DOHH2 (cell line): ENCODE measurements at regions not wholly inside any gene's neighbourhood (a gene's known extent, or its start where the extent isn't known, plus 50 kb on each side); places are given as distances from the start of the nearest gene placed in this dataset.

Experiments
- H3F3A ChIP-seq: fragments of 200-600 bp; sonication (generic), shearing (Covaris generic); 2 replicates; pipeline ENCODE4 v1.6.0; 2016; ENCODE audit warnings: antibody characterized with exemption, mild to moderate bottlenecking; ENCODE audit not compliant: control insufficient read depth, insufficient read depth
- H3K27ac ChIP-seq: fragments of 200-600 bp; sonication (generic); 2 replicates; pipeline ENCODE4 v1.5.1; 2014; ENCODE audit warnings: low read depth, mild to moderate bottlenecking, low read length, moderate library complexity
- H3K27me3 ChIP-seq: fragments of 200-600 bp; sonication (generic); 2 replicates; pipeline ENCODE4 v1.6.1; 2014; ENCODE audit warnings: mild to moderate bottlenecking, low read length, mixed read lengths; ENCODE audit not compliant: control insufficient read depth
- H3K36me3 ChIP-seq: fragments of 200-600 bp; sonication (generic); 2 replicates; pipeline ENCODE4 v1.6.1; 2014; ENCODE audit warnings: mild to moderate bottlenecking, low read length, moderate library complexity, mixed read lengths; ENCODE audit not compliant: control insufficient read depth
- H3K4me1 ChIP-seq: fragments of 200-600 bp; sonication (generic); 2 replicates; pipeline ENCODE4 v1.6.1; 2014; ENCODE audit warnings: mild to moderate bottlenecking, low read length, mixed read lengths; ENCODE audit not compliant: control insufficient read depth
- H3K4me2 ChIP-seq: fragments of 200-600 bp; sonication (generic); 2 replicates; pipeline ENCODE4 v1.6.0; 2014; ENCODE audit warnings: mild to moderate bottlenecking, low read length, moderate library complexity
- H3K4me3 ChIP-seq: fragments of 200-600 bp; sonication (generic); 2 replicates; pipeline ENCODE4 v1.5.1; 2014; ENCODE audit warnings: mild to moderate bottlenecking, low read length, mixed read lengths
- H3K79me2 ChIP-seq: fragments of 200-600 bp; sonication (generic); 2 replicates; pipeline ENCODE4 v1.6.1; 2014; ENCODE audit warnings: mild to moderate bottlenecking, low read length, mixed read lengths; ENCODE audit not compliant: control insufficient read depth
- H3K9me2 ChIP-seq: fragments of 200-600 bp; sonication (generic); replicated peaks from 2 replicates; pipeline ENCODE4 v1.6.1; 2014; ENCODE audit warnings: mild to moderate bottlenecking, low read length, mixed read lengths; ENCODE audit not compliant: control insufficient read depth
- H3K9me3 ChIP-seq: fragments of 200-600 bp; sonication (generic); 2 replicates; pipeline ENCODE4 v1.6.1; 2014; ENCODE audit warnings: antibody characterized with exemption, low read length, mixed read lengths; ENCODE audit not compliant: control insufficient read depth, insufficient read depth
- H4K20me1 ChIP-seq: fragments of 200-600 bp; sonication (generic); 2 replicates; pipeline ENCODE4 v1.6.0; 2014; ENCODE audit warnings: low read depth, mild to moderate bottlenecking, antibody characterized with exemption, low read length, moderate library complexity; ENCODE audit not compliant: control insufficient read depth, insufficient read depth
- EZH2phosphoT487 ChIP-seq: fragments of 200-600 bp; sonication (generic); IDR thresholded peaks from 2 replicates; pipeline ENCODE4 v1.6.1; 2017; ENCODE audit warnings: borderline replicate concordance, mild to moderate bottlenecking, antibody characterized with exemption, low read length, moderate library complexity, mixed read lengths
- TF ChIP-seq, protein P1 (sequence below): fragments of 200-600 bp; sonication (generic); IDR thresholded peaks from one replicate; pipeline ENCODE4 v1.5.1; 2014; ENCODE audit warnings: antibody characterized with exemption, mild to moderate bottlenecking, low read depth, low read length; ENCODE audit not compliant: poor library complexity, severe bottlenecking

DNA sequence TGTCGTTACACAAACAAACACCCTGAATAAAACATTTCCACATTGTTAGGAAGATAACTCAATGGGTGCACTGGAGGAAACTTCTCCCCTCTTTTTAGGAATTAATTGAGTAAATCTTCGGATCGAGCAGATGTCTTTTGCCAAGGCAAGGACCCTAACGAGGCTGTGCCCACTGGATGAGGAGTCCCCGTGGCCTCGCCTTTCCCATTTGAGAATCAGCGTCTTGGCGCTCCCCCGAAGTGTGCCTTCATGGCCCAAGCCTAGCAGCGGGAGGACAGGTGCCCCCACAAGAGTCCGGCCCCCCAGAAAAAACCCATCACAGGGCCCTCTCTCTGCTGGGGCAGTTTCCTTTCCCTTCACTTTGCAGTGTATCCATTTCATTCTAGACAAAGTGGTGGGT lies 246.6 kb downstream of the BCL11B start:
- Histone ChIP-seq H3K9me3 (peaks cover 9% of the 10 kb centered on the region; the same call in 1 of the 2 replicates), H3K36me3 (no peaks in the 10 kb centered on the region), H3K9me2 (no peaks in the 10 kb centered on the region), H4K20me1 (no peaks in the 10 kb centered on the region), H3K4me1 (no peaks in the 10 kb centered on the region), H3K4me3 (no peak overlapping the region), H3K79me2 (no peaks in the 10 kb centered on the region), H3F3A (no peaks in the 10 kb centered on the region), H3K4me2 (no peak overlapping the region), H3K27ac (no peak overlapping the region), H3K27me3 (no peaks in the 10 kb centered on the region)
- TF ChIP-seq, protein P1, sequence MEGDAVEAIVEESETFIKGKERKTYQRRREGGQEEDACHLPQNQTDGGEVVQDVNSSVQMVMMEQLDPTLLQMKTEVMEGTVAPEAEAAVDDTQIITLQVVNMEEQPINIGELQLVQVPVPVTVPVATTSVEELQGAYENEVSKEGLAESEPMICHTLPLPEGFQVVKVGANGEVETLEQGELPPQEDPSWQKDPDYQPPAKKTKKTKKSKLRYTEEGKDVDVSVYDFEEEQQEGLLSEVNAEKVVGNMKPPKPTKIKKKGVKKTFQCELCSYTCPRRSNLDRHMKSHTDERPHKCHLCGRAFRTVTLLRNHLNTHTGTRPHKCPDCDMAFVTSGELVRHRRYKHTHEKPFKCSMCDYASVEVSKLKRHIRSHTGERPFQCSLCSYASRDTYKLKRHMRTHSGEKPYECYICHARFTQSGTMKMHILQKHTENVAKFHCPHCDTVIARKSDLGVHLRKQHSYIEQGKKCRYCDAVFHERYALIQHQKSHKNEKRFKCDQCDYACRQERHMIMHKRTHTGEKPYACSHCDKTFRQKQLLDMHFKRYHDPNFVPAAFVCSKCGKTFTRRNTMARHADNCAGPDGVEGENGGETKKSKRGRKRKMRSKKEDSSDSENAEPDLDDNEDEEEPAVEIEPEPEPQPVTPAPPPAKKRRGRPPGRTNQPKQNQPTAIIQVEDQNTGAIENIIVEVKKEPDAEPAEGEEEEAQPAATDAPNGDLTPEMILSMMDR, result no peak
- no peak for TF ChIP-seq EZH2phosphoT487

DNA sequence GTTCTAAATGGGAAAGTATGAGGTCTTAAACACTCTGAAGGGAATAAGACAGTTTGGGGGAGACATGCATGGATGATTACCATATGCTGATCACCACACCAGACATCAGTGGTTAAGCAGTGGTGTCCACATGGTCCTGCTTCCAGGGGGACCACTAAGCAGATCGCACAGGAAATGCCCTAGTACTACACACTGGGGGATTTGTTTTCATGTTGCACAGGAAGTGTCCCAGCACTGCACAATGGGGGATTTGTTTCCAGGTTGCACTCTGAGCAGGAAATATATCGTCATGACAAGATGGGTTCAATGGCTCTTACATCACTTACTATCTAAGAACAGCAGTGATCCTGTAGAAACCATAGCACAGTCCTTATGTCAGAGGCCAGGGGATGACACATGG lies 245.5 kb downstream of the BCL11B start:
- Histone ChIP-seq H3K9me2 (no peaks in the 10 kb centered on the region), H3K36me3 (no peaks in the 10 kb centered on the region), H3K27ac (no peak overlapping the region), H3F3A (no peaks in the 10 kb centered on the region), H3K9me3 (peaks cover 9% of the 10 kb centered on the region; the same call in 1 of the 2 replicates), H3K79me2 (no peaks in the 10 kb centered on the region), H3K4me3 (no peak overlapping the region), H3K27me3 (no peaks in the 10 kb centered on the region), H3K4me2 (no peak overlapping the region), H4K20me1 (no peaks in the 10 kb centered on the region), H3K4me1 (no peaks in the 10 kb centered on the region)
- TF ChIP-seq EZH2phosphoT487, result no peak
- TF ChIP-seq, protein P1, result no peak

DNA sequence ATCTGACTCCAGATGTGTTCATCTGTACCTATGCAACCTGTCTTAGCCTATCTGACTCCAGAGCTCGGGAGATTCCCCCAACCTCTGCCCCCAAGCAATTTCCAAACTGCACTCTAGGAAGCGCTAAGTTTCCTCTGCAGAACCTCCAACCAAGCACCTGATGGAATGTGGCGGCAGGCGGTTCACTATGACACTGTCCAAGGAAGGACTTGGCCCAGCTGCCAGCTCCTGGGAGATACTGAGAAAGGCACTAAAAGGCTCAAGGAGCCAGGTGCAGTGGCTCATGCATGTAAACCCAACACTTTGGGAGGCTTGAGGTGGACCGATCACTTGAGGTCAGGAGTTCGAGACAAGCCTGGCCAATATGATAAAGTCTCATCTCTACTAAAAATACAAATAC lies 244.0 kb downstream of the BCL11B start:
- H3K9me3 ChIP-seq, result peaks cover 9% of the 10 kb centered on the region; the same call in 1 of the 2 replicates
- no peaks in the 10 kb centered on the region for H3K36me3 ChIP-seq
- H3K27ac ChIP-seq, result no peak overlapping the region
- H4K20me1 ChIP-seq, result no peaks in the 10 kb centered on the region
- H3K9me2 ChIP-seq, result no peaks in the 10 kb centered on the region
- no peaks in the 10 kb centered on the region for H3K27me3 ChIP-seq
- no peaks in the 10 kb centered on the region for H3F3A ChIP-seq
- no peaks in the 10 kb centered on the region for H3K4me1 ChIP-seq
- no peak overlapping the region for H3K4me2 ChIP-seq
- H3K4me3 ChIP-seq, result no peak overlapping the region
- no peaks in the 10 kb centered on the region for H3K79me2 ChIP-seq
- no peak for TF ChIP-seq EZH2phosphoT487
- TF ChIP-seq, protein P1, result no peak

DNA sequence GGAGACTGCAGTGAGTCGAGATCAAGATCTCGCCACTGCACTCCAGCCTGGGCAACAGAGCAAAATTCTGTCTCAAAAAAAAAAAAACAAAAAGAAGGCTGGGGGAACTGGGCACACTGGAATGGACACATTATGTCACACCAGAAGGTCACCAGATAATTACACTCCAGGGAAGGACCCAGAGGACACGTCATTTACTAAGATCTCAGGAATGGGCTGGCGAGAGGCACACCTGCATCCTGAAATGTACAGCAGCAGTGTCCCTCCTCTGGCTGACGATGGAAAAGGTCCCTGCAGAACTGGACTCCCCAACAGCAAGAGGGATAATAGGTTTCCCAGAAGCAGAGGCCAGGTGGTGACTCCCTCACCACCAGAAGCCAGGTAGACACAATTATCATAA lies 243.5 kb downstream of the BCL11B start:
- H3K9me3 ChIP-seq, result peaks cover 9% of the 10 kb centered on the region; the same call in 1 of the 2 replicates
- no peak overlapping the region for H3K4me2 ChIP-seq
- H3K27ac ChIP-seq, result no peak overlapping the region
- no peaks in the 10 kb centered on the region for H3K4me1 ChIP-seq
- H3K79me2 ChIP-seq, result no peaks in the 10 kb centered on the region
- H3F3A ChIP-seq, result no peaks in the 10 kb centered on the region
- no peak overlapping the region for H3K4me3 ChIP-seq
- no peaks in the 10 kb centered on the region for H4K20me1 ChIP-seq
- no peaks in the 10 kb centered on the region for H3K27me3 ChIP-seq
- no peak for TF ChIP-seq EZH2phosphoT487
- TF ChIP-seq, protein P1, result no peak
- no peaks in the 10 kb centered on the region for H3K9me2 ChIP-seq
- no peaks in the 10 kb centered on the region for H3K36me3 ChIP-seq
